Loucy (cell line): ENCODE measurements at regions not wholly inside any gene's neighbourhood (a gene's known extent, or its start where the extent isn't known, plus 50 kb on each side); places are given as distances from the start of the nearest gene placed in this dataset.

Experiments used
- CTCF ChIP-seq: fragments of 200-600 bp; sonication (generic); conservative IDR thresholded peaks from 2 replicates; pipeline ENCODE4 v1.5.1; 2014; ENCODE audit warnings: mild to moderate bottlenecking, antibody characterized with exemption, low read length
- EZH2phosphoT487 ChIP-seq: fragments of 200-600 bp; IDR thresholded peaks from 2 replicates; pipeline ENCODE4 v1.6.1; 2018; ENCODE audit warnings: antibody characterized with exemption, mild to moderate bottlenecking, moderate library complexity, borderline replicate concordance

- TF ChIP-seq CTCF, result peak; percentile 39
- TF ChIP-seq EZH2phosphoT487, result no peak
These were observed 197.4 kb downstream of the DUSP6 start for GRCh38 chr12:89154743-89155499.
